Neural progenitor cell (in vitro differentiated cells): ENCODE measurements at regions not wholly inside any gene's neighbourhood (a gene's known extent, or its start where the extent isn't known, plus 50 kb on each side); places are given as distances from the start of the nearest gene placed in this dataset.

ENCODE experiments used
- EZH2 ChIP-seq: fragments of 200-600 bp; sonication (generic); IDR thresholded peaks from 2 replicates; pipeline ENCODE4 v1.6.1; 2017; ENCODE audit warnings: antibody characterized with exemption, mild to moderate bottlenecking, moderate library complexity
- EZH2phosphoT487 ChIP-seq: fragments of 200-600 bp; sonication (generic); IDR thresholded peaks from 2 replicates; pipeline ENCODE4 v1.6.1; 2017; ENCODE audit warnings: antibody characterized with exemption
- TF ChIP-seq, protein P1 (sequence below): fragments of 200-600 bp; sonication (generic); IDR thresholded peaks from 2 replicates; pipeline ENCODE4 v1.5.1; 2017; ENCODE audit warnings: antibody characterized with exemption, mild to moderate bottlenecking

- no peak for TF ChIP-seq EZH2
- TF ChIP-seq, protein P1, sequence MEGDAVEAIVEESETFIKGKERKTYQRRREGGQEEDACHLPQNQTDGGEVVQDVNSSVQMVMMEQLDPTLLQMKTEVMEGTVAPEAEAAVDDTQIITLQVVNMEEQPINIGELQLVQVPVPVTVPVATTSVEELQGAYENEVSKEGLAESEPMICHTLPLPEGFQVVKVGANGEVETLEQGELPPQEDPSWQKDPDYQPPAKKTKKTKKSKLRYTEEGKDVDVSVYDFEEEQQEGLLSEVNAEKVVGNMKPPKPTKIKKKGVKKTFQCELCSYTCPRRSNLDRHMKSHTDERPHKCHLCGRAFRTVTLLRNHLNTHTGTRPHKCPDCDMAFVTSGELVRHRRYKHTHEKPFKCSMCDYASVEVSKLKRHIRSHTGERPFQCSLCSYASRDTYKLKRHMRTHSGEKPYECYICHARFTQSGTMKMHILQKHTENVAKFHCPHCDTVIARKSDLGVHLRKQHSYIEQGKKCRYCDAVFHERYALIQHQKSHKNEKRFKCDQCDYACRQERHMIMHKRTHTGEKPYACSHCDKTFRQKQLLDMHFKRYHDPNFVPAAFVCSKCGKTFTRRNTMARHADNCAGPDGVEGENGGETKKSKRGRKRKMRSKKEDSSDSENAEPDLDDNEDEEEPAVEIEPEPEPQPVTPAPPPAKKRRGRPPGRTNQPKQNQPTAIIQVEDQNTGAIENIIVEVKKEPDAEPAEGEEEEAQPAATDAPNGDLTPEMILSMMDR = no peak
- TF ChIP-seq EZH2phosphoT487 = no peak
These were observed 205.3 kb upstream of the WWC1 start for GRCh38 chr5:168086104-168086610.
